Mesenchymal stem cell (in vitro differentiated cells and primary cell): ENCODE measurements at regions not wholly inside any gene's neighbourhood (a gene's known extent, or its start where the extent isn't known, plus 50 kb on each side); places are given as distances from the start of the nearest gene placed in this dataset.
"Not testable (repeated sequence)": the region's sequence is repeated elsewhere in the genome, so short reads cannot be mapped to it uniquely, and the experiment has no call there.

ENCODE experiments used
- DNase-seq: peaks from one replicate; pipeline ENCODE4 v3.0.0-alpha.2; 2013
- H2AFZ ChIP-seq: one replicate; pipeline ENCODE4 v1.6.1; 2013; ENCODE audit warnings: low read depth, mild to moderate bottlenecking, control low read depth, inconsistent platforms, low read length, moderate library complexity
- H2AK5ac ChIP-seq: 2 replicates; pipeline ENCODE4 v1.6.1; 2013; ENCODE audit warnings: low read length, moderate library complexity, mild to moderate bottlenecking, inconsistent platforms; ENCODE audit not compliant: severe bottlenecking
- H2BK120ac ChIP-seq: one replicate; pipeline ENCODE4 v1.6.1; 2013; ENCODE audit warnings: low read depth, mild to moderate bottlenecking, inconsistent platforms, low read length, moderate library complexity
- H2BK12ac ChIP-seq, 2 experiments: one replicate each; pipeline ENCODE4 v1.6.1; 2013; ENCODE audit warnings: inconsistent platforms in 2 of 2, low read length in 2 of 2, mild to moderate bottlenecking in 2 of 2, moderate library complexity in 2 of 2, control low read depth in 1 of 2
- H2BK15ac ChIP-seq: one replicate; pipeline ENCODE4 v1.6.1; 2013; ENCODE audit warnings: mild to moderate bottlenecking, low read depth, inconsistent platforms; ENCODE audit not compliant: poor library complexity, severe bottlenecking
- H2BK5ac ChIP-seq: 2 replicates; pipeline ENCODE4 v1.6.1; 2013; ENCODE audit warnings: low read depth, mild to moderate bottlenecking, low read length, control low read depth, inconsistent platforms; ENCODE audit not compliant: poor library complexity, severe bottlenecking
- H3K14ac ChIP-seq, 2 experiments: one replicate each; pipeline ENCODE4 v1.6.1; 2013; ENCODE audit warnings: inconsistent platforms in 2 of 2, low read length in 2 of 2, control low read depth in 1 of 2, mild to moderate bottlenecking in 1 of 2, moderate library complexity in 1 of 2
- H3K18ac ChIP-seq, 2 experiments: one replicate each; pipeline ENCODE4 v1.6.1; 2013; ENCODE audit warnings: inconsistent platforms in 2 of 2, low read length in 2 of 2, control low read depth in 1 of 2, low read depth in 1 of 2, mild to moderate bottlenecking in 1 of 2
- H3K23ac ChIP-seq, 2 experiments: one replicate each; pipeline ENCODE4 v1.6.1; 2013; ENCODE audit warnings: inconsistent platforms in 2 of 2, low read length in 2 of 2, mild to moderate bottlenecking in 2 of 2, moderate library complexity in 2 of 2, control low read depth in 1 of 2
- H3K27ac ChIP-seq: 2 replicates; pipeline ENCODE4 v1.5.1; 2013; ENCODE audit warnings: mild to moderate bottlenecking, moderate library complexity, low read length, control low read depth, inconsistent platforms; ENCODE audit not compliant: poor library complexity, severe bottlenecking
- H3K27me3 ChIP-seq, 2 experiments: 2 replicates each; pipeline versions ENCODE4 v1.6.1 to v1.7.0; 2013; ENCODE audit warnings: low read length in 2 of 2, mild to moderate bottlenecking in 2 of 2, moderate library complexity in 2 of 2, control low read depth in 1 of 2, inconsistent platforms in 1 of 2; ENCODE audit not compliant: control insufficient read depth in 1 of 2, insufficient read depth in 1 of 2
- H3K36me3 ChIP-seq, 2 experiments: 2 replicates each; pipeline versions ENCODE4 v1.6.1 to v1.7.0; 2013; ENCODE audit warnings: low read length in 2 of 2, control low read depth in 1 of 2, inconsistent platforms in 1 of 2, low read depth in 1 of 2, mild to moderate bottlenecking in 1 of 2; ENCODE audit not compliant: insufficient read depth in 2 of 2, control insufficient read depth in 1 of 2
- H3K4ac ChIP-seq, 2 experiments: one replicate each; pipeline ENCODE4 v1.6.1; 2013; ENCODE audit warnings: inconsistent platforms in 2 of 2, low read length in 2 of 2, mild to moderate bottlenecking in 2 of 2, moderate library complexity in 2 of 2, control low read depth in 1 of 2, low read depth in 1 of 2
- H3K4me1 ChIP-seq: 2 replicates; pipeline ENCODE4 v1.6.1; 2013; ENCODE audit warnings: low read depth, low read length, control low read depth; ENCODE audit not compliant: control insufficient read depth, insufficient read depth
- H3K4me2 ChIP-seq: 2 replicates; pipeline ENCODE4 v1.6.1; 2013; ENCODE audit warnings: low read length, mild to moderate bottlenecking, inconsistent platforms; ENCODE audit not compliant: poor library complexity, severe bottlenecking
- H3K4me3 ChIP-seq, 2 experiments: 2 replicates each; pipeline versions ENCODE4 v1.5.1 to v1.7.0; 2013; ENCODE audit warnings: low read length in 2 of 2, mild to moderate bottlenecking in 2 of 2, control low read depth in 1 of 2, low read depth in 1 of 2; ENCODE audit not compliant: insufficient read depth in 1 of 2
- H3K79me1 ChIP-seq: replicated peaks from 2 replicates; pipeline ENCODE4 v1.6.1; 2013; ENCODE audit warnings: mild to moderate bottlenecking, control low read depth, low read length, inconsistent platforms; ENCODE audit not compliant: poor library complexity, severe bottlenecking
- H3K9ac ChIP-seq: 2 replicates; pipeline ENCODE4 v1.7.0; 2013; ENCODE audit warnings: mild to moderate bottlenecking, low read length, moderate library complexity
- H3K9me3 ChIP-seq: 2 replicates; pipeline ENCODE4 v1.7.0; 2013; ENCODE audit warnings: mild to moderate bottlenecking, low read length; ENCODE audit not compliant: control insufficient read depth
- H4K8ac ChIP-seq: one replicate; pipeline ENCODE4 v1.6.1; 2013; ENCODE audit warnings: inconsistent platforms, mild to moderate bottlenecking, low read length, moderate library complexity
- H4K91ac ChIP-seq: one replicate; pipeline ENCODE4 v1.6.1; 2013; ENCODE audit warnings: mild to moderate bottlenecking, low read length, inconsistent platforms
- WGBS: methylation state at CpG from one replicate; pipeline ENCODE4 v1.1.7; 2013; ENCODE audit warnings: mixed read lengths; 5-methylcytosine and 5-hydroxymethylcytosine counted together

DNA sequence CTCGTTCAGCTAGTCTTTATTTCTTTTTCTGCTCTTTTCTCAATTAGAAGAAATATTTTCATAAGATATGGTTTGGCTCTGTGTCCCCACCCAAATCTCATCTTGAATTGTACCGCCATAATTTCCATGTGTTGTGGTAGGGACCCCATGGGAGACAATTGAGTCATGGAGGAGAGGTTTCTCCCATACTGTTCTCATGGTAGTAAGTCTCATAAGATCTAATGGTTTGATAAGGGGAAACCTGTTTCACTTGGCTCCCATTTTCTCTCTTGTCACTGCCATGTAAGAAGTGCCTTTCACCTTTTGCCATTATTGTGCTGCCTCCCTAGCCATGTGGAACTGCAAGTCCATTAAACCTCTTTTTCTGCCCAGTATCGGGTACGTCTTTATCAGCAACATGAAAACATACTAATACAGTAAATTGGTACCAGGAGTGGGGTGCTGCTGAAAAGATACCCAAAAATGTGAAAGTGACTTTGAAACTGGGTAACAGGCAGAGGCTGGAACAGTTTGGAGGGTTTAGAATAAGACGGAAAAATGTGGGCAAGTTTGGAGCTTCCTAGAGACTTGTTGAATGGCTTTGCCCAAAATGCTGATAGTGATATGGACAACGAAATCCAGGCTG lies 112.0 kb upstream of the SMARCA2 start:
- H3K4ac ChIP-seq, H2BK120ac ChIP-seq, H4K8ac ChIP-seq, DNase-seq, H3K36me3 ChIP-seq, H3K23ac ChIP-seq, H3K18ac ChIP-seq, H3K79me1 ChIP-seq, H3K4me3 ChIP-seq, H3K4me1 ChIP-seq, H2BK15ac ChIP-seq, H3K4me2 ChIP-seq, H3K27me3 ChIP-seq, H3K27ac ChIP-seq, H4K91ac ChIP-seq, H3K9ac ChIP-seq, H3K14ac ChIP-seq, H2AFZ ChIP-seq, H2AK5ac ChIP-seq, H2BK5ac ChIP-seq, H2BK12ac ChIP-seq: not testable (repeated sequence)
- 71% methylated on average over 3 of the region's 6 CpGs for WGBS
- H3K9me3 ChIP-seq, result peaks cover 29% of the 10 kb centered on the region

DNA sequence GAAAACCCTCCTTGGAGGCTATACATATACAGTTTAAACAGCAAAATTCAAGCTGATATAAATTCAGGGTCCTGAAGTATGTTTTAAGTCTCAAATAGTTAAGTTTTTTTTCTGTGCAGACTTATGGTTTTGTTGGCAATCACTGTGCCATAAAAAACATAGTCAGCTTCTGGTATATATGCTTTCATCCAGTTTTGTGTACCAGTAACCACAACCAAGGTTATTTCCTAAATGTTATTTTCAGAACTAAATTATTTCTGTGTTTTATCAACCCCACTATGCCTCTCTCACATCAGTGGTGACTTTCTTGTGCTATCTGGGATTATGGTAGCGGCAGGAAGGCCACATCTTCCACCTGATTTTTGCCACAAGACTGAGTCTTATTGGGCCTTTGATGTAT lies 107.7 kb upstream of the SMARCA2 start:
- Histone ChIP-seq H3K9ac (no peak overlapping the region), H3K27me3 (no peaks in the 10 kb centered on the region), H2AK5ac (no peak overlapping the region), H3K4me2 (no peak overlapping the region), H2BK120ac (no peak overlapping the region), H4K91ac (no peak overlapping the region), H3K4me3 (no peak overlapping the region), H3K9me3 (peaks cover 16% of the 10 kb centered on the region), H3K4me1 (no peaks in the 10 kb centered on the region), H2BK12ac (no peak overlapping the region), H3K18ac (no peak overlapping the region), H2BK15ac (no peak overlapping the region), H3K4ac (no peak overlapping the region), H2AFZ (no peak overlapping the region), H3K14ac (no peak overlapping the region), H3K23ac (no peak overlapping the region), H3K27ac (no peak overlapping the region), H4K8ac (no peak overlapping the region), H3K36me3 (no peaks in the 10 kb centered on the region), H3K79me1 (no peaks in the 10 kb centered on the region), H2BK5ac (no peak overlapping the region)
- DNase-seq, result no peak
- WGBS, result no CpG with 5 or more reads among the region's 1 CpG

DNA sequence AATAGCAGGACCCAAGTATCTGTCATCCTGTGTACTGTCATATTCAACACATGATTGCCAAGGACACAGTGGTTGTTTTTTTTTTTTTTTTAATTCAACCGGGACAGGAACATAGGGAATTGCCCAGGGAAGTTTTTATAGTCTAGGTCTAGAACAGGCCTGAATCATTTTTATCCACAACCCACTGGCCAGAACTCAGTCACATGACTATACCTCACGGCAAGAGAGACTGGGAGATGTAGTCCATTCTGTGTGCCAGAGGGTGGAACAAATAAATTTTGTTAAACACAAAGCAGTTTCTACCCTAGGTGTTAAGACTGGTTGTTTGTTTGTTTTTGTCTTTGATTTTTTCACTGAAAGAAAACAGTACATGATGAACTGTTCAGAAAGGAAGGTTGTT lies 105.8 kb upstream of the SMARCA2 start:
- no peak overlapping the region for H3K4me2 ChIP-seq
- H4K8ac ChIP-seq, result no peak overlapping the region
- no peak overlapping the region for H3K4me3 ChIP-seq
- H3K9ac ChIP-seq, result no peak overlapping the region
- H3K9me3 ChIP-seq, result peaks cover 4% of the 10 kb centered on the region
- H3K36me3 ChIP-seq, result no peaks in the 10 kb centered on the region
- no peak overlapping the region for H2BK15ac ChIP-seq
- no peak overlapping the region for H2AFZ ChIP-seq
- H2AK5ac ChIP-seq, result no peak overlapping the region
- DNase-seq, result no peak
- H3K27ac ChIP-seq, result no peak overlapping the region
- H3K79me1 ChIP-seq, result no peaks in the 10 kb centered on the region
- no peak overlapping the region for H4K91ac ChIP-seq
- H3K4ac ChIP-seq, result no peak overlapping the region
- H3K4me1 ChIP-seq, result no peaks in the 10 kb centered on the region
- H2BK12ac ChIP-seq, result no peak overlapping the region
- 83% methylated on average over 1 of the region's 2 CpGs for WGBS
- no peak overlapping the region for H3K23ac ChIP-seq
- H2BK120ac ChIP-seq, result no peak overlapping the region
- no peak overlapping the region for H2BK5ac ChIP-seq
- no peaks in the 10 kb centered on the region for H3K27me3 ChIP-seq
- no peak overlapping the region for H3K14ac ChIP-seq
- H3K18ac ChIP-seq, result no peak overlapping the region

DNA sequence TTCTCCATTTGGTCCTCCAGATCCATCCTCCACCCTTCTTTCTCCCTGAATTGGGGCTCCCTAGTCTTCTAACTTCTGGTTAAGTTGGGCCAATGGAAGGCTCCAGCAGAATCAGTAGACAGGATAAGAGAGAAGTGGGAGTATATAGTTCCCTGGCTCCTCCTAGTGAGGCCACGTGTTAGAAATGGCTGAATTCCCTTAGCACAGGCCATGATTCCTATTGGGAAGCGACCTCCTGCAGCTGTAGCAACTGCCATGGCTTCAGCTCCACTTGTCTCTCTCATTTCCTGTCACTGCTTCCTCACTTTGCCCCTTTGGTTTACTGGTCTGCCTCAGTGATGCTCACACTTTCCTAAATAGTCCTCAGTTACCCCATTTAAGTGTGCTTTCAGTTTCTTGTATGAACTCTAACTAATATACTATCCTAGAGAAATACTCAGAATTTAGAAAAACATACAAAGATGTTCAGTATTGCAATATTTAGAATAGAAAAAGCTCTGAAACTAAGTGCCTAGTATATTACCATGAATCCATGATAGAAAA lies 104.8 kb upstream of the SMARCA2 start:
- no peak overlapping the region for H4K8ac ChIP-seq
- H3K4me2 ChIP-seq, result no peak overlapping the region
- H3K4me3 ChIP-seq, result no peak overlapping the region
- no peak overlapping the region for H2AK5ac ChIP-seq
- H2AFZ ChIP-seq, result no peak overlapping the region
- H3K27me3 ChIP-seq, result no peaks in the 10 kb centered on the region
- peaks cover 4% of the 10 kb centered on the region for H3K9me3 ChIP-seq
- DNase-seq, result no peak
- H3K9ac ChIP-seq, result no peak overlapping the region
- no peak overlapping the region for H2BK15ac ChIP-seq
- H3K4me1 ChIP-seq, result no peaks in the 10 kb centered on the region
- H3K14ac ChIP-seq, result no peak overlapping the region
- no peak overlapping the region for H2BK12ac ChIP-seq
- H3K36me3 ChIP-seq, result no peaks in the 10 kb centered on the region
- no peak overlapping the region for H3K4ac ChIP-seq
- H2BK120ac ChIP-seq, result no peak overlapping the region
- H3K27ac ChIP-seq, result no peak overlapping the region
- 15% methylated on average over 2 of the region's 2 CpGs for WGBS
- no peaks in the 10 kb centered on the region for H3K79me1 ChIP-seq
- no peak overlapping the region for H3K18ac ChIP-seq
- H2BK5ac ChIP-seq, result no peak overlapping the region
- no peak overlapping the region for H4K91ac ChIP-seq
- no peak overlapping the region for H3K23ac ChIP-seq
